LHCN-M2 (cell line): ENCODE measurements at regions not wholly inside any gene's neighbourhood (a gene's known extent, or its start where the extent isn't known, plus 50 kb on each side); places are given as distances from the start of the nearest gene placed in this dataset.
"Not testable (repeated sequence)": the region's sequence is repeated elsewhere in the genome, so short reads cannot be mapped to it uniquely, and the experiment has no call there.

Experiments used
- DNase-seq: peaks from one replicate; pipeline ENCODE4 v3.0.0-alpha.2; 2012; ENCODE audit warnings: low read depth

DNA sequence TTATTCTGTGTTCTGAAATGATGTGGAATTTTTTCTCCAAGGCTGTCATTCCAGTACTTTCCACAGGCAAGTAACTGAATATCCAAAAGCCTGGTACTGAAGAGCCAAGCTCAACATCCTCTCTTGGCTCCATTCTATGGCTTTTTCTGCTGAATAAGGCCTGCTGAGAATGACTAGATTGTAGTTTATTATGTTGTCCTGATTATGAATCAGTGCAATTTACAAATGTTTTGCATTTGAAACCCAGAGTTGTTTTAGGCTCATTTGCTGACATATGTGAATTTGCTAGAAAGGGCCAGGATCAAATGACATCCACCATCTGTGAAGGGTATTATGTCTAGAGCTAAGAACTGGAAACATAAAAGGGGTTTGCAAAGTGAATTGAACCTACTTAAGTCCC, 596.6 kb downstream of the KCTD12 start:
- peak; percentile 31 for DNase-seq

GRCh38 chr13:76286178-76286577, 600.0 kb downstream of the KCTD12 start:
- peak; percentile 76 for DNase-seq

- no peak for DNase-seq
Observed at GRCh38 chr13:76285463-76285862, 600.7 kb downstream of the KCTD12 start.

DNA sequence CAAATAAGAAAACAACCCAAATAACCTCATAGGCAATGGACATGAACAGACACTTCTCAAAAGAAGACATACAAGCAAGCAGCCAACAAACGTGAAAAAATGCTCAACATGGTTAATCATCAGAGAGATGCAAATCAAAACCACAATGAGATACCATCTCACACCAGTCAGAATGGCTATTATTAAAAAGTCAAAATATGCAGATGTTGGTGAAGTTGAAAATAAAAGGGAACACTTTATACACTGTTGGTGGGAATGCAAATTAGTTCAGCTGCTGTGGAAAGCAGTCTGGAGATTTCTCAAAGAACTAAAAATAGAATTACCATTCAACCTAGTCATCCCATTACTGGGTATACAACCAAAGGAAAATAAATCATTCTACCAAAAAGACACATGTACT, 606.4 kb downstream of the KCTD12 start:
- DNase-seq, result peak; percentile 64

DNA sequence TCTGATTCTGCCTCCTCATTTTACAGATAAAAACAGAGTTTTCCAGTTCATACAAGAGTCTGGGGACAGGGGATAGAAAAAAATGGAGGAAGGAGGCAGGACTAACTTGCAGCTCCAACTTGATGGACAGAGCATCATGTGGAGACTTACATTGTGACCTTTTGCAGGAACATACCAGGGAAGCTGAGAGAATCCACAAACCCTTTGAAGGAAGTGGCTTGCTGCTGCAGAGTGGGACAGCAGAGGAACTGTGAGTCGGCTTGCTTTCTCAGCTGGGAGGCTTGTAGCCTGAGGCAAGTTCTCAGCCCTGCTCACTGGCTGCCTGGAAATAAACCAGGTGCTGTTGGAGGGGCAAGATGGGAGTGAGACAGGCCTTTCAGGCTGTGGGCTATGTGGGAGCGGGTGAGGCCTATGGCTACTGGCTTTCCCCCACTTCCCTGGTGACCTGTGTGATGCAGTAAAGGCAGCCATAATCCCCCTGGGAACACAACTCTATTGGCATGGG, 614.4 kb downstream of the KCTD12 start:
- DNase-seq, result no peak

- not testable (repeated sequence) for DNase-seq
Observed at GRCh38 chr13:76268307-76268706, 617.9 kb downstream of the KCTD12 start.

- no peak for DNase-seq
Observed at GRCh38 chr13:76267216-76267615, 619.0 kb downstream of the KCTD12 start.

DNA sequence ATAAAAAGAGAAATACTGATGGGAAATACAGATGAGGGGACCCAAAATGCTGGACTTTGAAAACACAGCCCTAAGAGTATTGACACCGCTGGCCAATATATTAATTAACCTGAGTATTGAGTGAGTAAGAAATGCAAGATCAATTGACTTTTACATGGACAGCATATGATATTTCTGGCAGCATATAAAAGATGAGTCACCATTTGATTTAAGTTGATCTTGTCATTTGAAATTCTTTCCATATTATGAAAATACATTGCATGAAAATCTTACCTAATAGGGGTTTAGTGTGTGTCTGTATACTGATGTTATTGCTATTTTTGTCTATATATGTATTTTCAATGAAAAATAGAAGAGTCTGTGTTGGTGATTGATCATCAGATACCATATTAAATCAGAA, 619.6 kb downstream of the KCTD12 start:
- no peak for DNase-seq

GRCh38 chr13:76250211-76250610, 614.1 kb downstream of the LMO7 start:
- DNase-seq, result no peak

DNA sequence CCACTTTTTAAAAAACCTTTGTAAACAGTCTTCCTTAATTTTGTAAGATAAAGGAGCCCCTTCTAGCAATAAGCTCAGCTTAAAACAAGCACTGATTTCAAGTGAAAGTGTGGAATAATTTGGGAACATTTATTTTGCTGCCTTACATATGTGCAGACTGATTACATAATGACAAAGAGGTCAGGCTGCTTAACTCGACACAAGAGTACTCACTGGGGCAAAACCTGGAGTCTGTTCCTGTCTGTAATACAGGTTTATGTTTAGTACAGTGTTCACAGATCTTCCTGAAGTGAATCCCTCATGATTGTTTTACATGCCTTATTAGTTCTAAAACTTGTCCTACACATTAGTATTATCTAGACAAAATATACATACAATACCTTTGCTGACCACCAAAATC, 609.8 kb downstream of the LMO7 start:
- DNase-seq, result no peak

- DNase-seq, result no peak
Observed at GRCh38 chr13:76245211-76245610, 609.1 kb downstream of the LMO7 start.

DNA sequence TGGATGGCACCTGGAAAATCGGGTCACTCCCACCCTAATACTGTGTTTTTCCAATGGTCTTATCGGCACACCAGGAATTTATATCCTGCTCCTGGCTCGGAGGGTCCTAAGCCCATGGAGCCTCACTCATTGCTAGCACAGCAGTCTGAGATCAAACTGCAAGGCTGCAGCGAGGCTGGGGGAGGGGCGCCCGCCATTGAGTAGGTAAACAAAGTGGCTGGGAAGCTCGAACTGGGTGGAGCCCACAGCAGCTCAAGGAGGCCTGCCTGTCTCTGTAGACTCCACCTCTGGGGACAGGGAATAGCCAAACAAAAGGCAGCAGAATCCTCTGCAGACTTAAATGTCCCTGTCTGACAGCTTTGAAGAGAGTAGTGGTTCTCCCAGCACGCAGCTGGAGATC, 607.0 kb downstream of the LMO7 start:
- not testable (repeated sequence) for DNase-seq

DNA sequence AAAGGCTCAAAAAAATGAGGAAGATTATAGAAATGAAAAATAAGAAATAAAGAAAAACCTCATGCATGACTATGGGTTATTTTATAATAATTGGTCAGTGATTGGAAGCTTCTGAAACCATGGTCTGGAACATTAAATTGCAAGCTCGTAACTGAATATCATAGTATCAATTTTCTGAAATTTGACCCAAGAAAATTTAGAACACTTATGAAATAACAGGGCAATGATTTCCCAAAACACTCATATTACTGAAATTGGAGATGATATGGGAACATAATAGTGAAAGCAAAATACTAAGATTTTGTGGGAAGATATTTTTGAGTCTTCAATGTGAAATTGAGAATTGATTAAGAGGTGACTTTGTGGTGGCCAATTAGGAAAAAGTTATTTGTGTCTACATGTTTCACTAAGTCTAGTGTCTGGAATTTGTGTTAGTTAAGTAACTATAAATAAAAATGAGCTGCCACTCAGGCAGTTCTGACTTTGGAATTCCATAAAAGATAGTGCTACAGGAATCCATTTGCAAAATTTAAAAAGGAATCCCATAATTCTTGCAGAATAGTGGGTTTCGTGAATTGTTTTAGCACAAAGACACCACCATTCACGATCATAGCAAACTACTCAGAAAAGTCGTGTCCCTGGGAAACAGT, 603.0 kb downstream of the LMO7 start:
- peak; percentile 65 for DNase-seq

DNA sequence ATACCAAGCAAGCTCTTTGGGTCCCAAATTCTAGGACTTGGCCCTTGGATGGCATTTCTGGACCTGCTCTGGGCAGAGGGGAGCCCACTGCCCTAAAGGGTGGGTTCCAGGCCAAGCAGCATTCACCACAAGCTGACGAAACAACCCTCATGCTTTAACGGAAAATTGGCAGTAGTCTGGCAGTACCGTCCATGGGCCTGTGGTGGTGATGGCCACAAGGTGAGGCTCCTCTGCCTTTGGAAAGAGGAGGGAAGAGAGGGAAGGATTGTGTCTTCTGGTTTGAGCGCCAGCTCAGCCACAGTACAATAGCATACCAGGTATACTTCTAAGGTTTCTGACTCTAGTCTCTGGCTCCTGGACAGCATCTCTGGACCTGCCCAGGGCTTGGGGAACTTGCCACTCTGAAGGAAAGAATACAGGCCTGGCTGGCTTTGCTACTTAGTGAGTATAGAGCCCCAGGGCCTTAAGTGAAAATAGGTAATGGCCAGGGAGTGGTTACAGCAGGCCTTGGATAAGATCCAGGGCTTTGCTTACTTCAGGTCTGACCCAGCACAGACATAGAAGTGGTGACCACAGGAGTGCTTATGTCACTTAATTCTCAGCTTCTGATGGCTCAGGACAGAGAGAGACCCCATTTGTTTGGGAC, 595.5 kb downstream of the LMO7 start:
- DNase-seq, result no peak

- DNase-seq, result peak; percentile 36
Observed at GRCh38 chr13:76229281-76229680, 593.2 kb downstream of the LMO7 start.

- DNase-seq, result peak; percentile 80
Observed at GRCh38 chr13:76226941-76227340, 590.8 kb downstream of the LMO7 start.

DNA sequence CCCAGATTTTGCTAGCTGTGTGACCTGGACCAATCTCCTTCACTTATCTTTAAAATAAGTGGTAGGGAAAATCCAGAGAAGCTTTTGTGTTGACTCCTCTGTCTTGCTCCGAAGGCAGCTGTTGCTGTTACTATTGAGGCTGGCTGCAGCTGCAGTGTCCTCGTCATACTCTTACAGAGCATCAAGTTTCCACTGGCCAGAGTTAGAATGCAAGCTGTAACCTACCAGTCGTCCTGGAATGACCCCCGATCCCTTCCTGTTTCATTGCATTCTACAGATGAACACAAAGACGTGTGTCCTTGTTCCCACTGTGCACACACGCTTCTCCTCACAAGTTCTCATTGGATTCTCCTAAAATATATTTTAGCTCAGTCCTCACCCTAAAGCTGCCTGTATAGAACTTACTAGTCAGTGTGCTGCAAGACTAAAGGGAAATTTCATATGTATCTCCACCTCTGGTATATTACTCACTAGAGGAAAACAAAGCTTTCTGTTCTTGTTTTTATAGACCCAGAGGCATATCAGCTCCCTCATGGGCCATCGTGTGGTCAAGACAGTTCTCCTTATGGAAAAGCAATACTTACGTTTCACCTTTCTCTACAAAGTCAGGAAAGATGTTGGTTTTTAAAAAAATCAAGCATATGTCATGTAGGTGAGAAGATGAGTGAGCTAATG, 589.8 kb downstream of the LMO7 start:
- peak; percentile 98 for DNase-seq

DNA sequence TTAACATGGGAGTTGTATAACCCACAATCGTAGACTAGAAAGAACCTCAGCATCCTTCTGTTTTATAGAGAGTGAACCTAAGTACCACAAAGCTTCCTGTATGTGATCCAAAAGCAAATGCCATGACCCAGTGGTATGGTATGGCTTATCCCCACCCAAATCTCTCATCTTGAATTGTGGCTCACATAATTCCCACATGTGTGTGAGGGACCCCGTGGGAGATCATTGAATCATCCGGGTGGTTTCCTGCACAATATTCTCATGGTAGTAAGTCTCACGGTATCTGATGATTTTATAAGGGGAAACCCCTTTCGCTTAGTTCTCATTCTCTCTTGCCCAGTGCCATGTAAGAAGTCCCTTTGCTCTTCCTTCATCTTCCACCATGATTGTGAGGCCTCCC, 587.9 kb downstream of the LMO7 start:
- peak; percentile 40 for DNase-seq

- peak; percentile 38 for DNase-seq
Observed at GRCh38 chr13:76223565-76223964, 587.4 kb downstream of the LMO7 start.

DNA sequence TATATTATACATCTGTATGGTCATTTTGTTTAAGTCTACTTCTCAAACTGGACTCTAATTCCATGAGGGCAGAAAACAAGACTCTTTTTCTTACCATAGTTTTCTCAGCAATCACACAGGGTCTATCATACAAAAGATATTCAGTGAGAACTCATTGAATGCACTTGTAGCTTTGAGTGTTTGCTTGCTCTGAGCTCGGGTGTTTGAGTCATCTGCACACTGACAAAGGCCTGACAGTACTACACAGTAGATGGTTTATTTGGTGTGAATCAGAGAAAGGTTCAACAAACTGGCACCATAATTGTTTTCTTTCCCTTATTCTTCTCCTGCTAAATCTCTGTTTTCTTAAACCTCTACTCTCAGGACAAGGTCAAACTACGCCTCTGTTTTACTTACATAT, 586.4 kb downstream of the LMO7 start:
- peak; percentile 46 for DNase-seq

- DNase-seq, result peak; percentile 79
Observed at GRCh38 chr13:76216729-76217128, 580.6 kb downstream of the LMO7 start.

- no peak for DNase-seq
Observed at GRCh38 chr13:76214001-76214400, 577.9 kb downstream of the LMO7 start.

- no peak for DNase-seq
Observed at GRCh38 chr13:76213423-76213904, 577.3 kb downstream of the LMO7 start.
